Panc1 (cell line): ENCODE measurements at regions not wholly inside any gene's neighbourhood (a gene's known extent, or its start where the extent isn't known, plus 50 kb on each side); places are given as distances from the start of the nearest gene placed in this dataset.

Experiments
- CTCF ChIP-seq: fragments of 450-650 bp; IDR thresholded peaks from 2 replicates; pipeline ENCODE4 v1.5.1; 2017; ENCODE audit warnings: mild to moderate bottlenecking
- POLR2AphosphoS5 ChIP-seq: IDR thresholded peaks from 2 replicates; pipeline ENCODE4 v1.6.1; 2012; ENCODE audit warnings: mild to moderate bottlenecking, low read depth, low read length, moderate library complexity
- SIN3A ChIP-seq: IDR thresholded peaks from 2 replicates; pipeline ENCODE4 v1.6.1; 2012; ENCODE audit warnings: low read depth, mild to moderate bottlenecking, low read length, moderate library complexity, borderline replicate concordance; ENCODE audit not compliant: insufficient read depth

- TF ChIP-seq POLR2AphosphoS5 (no peak), CTCF (no peak), SIN3A (no peak)
Measured at GRCh38 chr1:30284728-30285475, 438.5 kb downstream of the MATN1 start.
